COLO829 (cell line): ENCODE measurements at regions not wholly inside any gene's neighbourhood (a gene's known extent, or its start where the extent isn't known, plus 50 kb on each side); places are given as distances from the start of the nearest gene placed in this dataset.

Experiments
- DNase-seq: peaks from one replicate; pipeline ENCODE4 v3.0.0; 2012; ENCODE audit warnings: low spot score

DNA sequence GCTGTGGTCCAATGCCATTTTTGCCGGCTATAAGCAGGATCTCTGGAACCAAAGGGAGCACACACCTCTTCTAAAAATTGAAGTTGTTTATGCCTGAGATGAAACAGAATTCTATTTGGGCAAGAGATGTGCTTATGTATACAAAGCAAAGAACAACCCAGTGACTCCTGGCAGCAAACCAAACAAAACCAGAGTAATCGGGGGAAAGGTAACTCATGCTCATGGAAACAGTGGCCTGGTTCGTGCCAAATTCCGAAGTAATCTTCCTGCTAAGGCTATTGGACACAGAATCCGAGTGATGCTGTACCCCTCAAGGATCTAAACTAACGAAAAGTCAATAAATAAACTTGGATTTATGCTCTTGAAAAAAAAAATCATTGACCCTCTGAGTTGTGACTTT is 178.7 kb downstream of the CEMIP2 start:
- DNase-seq = no peak

DNA sequence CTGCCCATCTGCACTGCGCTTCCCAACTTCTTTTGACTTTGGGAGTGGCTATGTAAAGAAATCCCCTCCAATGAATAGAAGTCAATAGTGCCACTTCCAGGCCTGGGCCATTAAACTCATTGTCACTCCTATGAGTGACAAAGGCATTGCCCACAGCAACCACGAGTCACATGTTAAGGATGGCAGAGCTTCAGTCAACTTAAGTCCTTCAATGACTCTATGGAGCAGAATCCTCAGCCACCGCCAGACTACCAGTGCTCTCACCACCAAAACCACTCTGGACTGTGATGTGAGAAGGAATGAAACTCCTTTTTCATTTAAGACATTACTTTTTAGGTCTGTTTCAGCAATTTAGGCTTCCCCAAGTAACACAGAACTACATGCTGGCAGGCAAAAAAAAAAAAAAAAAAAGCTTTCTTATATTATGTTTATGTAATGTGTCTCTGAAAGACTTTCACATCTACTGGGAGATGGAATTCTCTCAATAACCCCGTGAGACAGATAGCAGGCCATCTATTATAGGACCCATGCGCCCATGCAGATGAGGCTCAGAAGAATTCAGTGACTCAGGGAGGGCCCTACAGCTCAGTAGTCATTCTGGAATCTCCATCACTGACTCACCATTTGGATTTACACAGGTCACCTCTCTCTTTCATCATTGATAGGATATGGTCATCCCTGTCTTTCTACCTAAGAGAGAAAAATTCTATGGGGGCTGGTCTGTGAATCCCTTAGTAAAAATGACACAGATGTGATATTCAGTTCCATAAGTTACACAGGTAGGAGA is 180.5 kb downstream of the CEMIP2 start:
- no peak for DNase-seq

GRCh38 chr9:71583792-71584191 is 184.5 kb downstream of the CEMIP2 start:
- DNase-seq = no peak

DNA sequence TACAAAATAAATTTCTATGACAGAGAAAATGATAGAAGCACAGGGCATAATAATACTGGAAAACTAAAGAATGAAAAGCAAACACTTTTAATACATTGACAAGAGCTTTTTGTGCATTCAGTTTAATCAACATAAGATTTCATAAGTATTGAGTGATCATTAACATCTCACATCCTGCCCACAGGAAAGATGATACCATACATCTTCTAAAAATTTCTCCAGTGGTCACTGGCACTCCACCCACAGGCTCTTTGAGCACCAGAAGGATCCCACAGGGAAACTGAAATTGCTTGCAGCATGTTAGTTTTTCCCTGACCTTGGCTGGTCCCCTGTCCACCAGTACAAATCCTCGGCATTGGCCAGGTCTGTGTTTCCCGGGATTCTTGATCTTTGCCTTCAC is 186.0 kb downstream of the CEMIP2 start:
- DNase-seq = no peak

GRCh38 chr9:71581101-71581500 is 187.2 kb downstream of the CEMIP2 start:
- DNase-seq = no peak

GRCh38 chr9:71571186-71571585 is 197.1 kb downstream of the CEMIP2 start:
- no peak for DNase-seq

GRCh38 chr9:71567890-71568289 is 200.4 kb downstream of the CEMIP2 start:
- no peak for DNase-seq

DNA sequence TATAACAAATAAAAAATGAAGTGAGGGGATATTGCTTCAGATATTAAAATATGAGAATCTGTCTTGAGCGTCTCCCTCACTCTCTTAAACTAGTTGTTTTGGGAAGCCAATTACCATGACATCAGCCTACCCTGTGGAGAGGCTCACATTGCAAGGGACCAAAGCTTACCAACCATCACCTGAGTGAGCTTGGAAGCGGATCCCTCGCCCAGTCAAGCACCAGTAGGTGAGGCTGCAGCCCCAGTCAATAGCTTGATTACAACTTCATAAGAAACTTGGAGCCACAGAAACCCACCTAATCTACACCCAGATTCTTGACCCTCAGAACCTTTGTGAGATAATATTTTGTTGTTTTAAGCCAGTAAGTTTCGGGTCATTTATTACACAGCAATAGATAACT is 206.2 kb downstream of the CEMIP2 start:
- no peak for DNase-seq

- DNase-seq = no peak
These were observed 211.0 kb downstream of the CEMIP2 start for GRCh38 chr9:71557310-71557709.

DNA sequence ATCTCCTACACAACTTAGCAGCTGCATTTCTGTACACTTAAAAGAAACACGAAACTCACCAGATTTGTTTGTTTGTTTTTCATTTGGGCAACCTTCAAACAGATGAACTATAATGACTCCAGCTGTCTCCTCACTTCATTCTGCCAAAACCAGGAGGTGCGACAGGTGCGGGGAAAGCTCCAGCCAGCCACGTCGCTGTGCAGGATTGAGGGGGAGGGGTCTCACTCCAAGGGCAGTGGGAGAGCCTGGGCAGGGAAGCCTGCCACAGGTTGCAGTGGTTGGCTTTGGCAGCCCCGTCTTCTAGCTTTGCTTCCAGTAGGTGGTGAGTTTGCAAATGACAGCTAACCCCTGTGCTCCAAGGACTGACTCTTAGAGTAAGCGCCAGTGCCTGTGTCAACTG is 215.8 kb downstream of the CEMIP2 start:
- no peak for DNase-seq

DNA sequence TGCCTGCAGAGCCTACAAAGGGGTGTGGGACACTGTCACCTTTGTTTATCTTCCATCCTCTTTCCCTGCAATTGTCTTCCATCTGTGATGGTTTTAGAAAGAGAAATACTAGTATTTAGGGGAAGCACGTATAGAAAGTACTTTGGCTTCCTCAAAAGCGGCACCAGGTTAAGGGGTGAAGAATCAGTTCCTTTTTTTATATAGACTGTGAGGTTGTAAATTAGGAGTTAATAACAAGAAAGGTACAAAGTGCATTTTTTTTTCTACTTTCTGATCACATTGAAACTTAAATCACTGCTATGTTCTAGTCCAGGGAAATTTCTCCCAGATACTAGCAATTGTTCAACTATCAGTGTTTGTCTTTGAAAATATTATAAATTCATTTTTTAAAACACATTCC is 219.3 kb downstream of the CEMIP2 start:
- no peak for DNase-seq

DNA sequence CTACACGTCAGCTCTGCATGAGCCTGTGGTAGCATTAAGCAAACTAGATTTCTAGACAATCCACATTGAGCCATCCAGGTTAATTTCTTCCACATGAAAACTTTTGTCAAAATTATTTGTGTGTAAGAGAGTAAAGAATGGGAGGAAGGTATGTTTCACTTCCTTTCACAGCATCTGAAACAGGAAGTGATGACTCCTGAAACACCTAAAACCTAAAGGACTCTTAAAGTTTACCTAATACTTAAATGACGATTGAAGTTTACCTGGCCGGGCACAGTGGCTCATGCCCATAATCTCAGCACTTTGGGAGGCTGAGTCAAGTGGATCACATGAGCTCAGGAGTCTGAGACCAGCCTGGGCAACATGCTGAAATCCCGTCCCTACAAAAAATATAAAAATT is 223.8 kb downstream of the CEMIP2 start:
- DNase-seq = no peak

DNA sequence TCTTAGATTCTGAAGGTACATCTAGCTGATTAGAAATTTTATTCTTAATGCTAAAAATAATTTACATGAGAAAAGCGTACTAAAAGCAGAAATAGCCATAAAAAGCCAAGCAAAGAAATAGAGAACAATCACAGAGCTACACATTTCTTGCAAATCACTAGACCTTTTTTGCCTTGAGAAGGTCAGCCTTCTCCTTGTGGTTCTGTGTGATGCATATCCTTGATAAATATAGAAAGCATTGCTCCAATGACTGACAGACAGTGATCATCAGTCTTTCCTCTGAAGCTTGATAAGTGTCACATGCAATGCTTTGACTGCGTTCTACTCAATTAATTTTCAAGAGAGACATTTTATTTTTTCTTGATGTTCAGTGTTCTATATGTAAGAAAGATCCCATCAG is 226.9 kb downstream of the CEMIP2 start:
- DNase-seq = no peak

DNA sequence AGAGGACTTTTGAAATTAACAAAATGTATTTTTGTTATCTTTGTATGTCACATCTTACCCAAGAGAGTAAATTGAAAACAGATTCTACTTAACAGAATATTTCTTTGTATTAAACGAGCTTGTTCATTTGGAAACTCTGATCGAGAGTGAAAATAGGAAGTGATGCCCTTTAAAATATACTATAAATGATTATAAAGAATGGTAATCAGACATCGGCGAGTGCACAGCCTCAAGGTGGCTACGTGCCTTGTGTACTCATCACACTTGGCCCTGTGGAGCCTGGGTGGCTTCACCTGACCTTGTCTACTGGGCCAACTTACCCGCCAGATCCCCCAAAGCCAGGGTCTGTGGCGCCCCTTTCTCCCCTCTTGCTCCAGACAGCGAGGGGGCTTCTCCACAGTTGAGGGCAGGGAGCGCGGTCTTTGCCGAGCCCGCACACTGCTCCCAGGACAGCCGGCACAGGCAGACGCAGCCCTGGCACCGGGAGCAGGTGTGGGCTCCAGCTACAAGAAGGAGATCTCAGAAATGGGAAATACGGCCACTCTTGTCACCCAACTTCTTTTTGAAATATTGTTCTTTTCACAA is 243.2 kb downstream of the CEMIP2 start:
- no peak for DNase-seq

- DNase-seq = no peak
These were observed 243.8 kb downstream of the CEMIP2 start for GRCh38 chr9:71524516-71524915.

DNA sequence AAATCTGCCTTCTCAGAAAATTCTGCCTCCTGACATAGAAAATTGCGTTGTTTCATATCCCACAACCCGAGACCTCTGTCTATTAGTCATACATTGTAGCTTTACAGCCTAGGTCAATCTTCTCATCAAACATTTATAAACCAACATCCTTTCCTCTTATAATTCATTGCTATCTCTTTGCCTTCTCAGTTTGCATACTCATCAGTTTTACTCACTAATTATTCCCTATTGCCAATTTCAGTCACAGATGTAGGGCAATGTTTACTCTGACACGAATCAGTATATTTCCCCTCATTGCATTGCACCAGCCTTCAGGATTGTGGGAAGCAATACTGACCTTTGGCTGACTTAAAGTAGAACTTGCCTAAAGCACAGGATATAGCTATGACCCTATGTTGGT is 247.2 kb downstream of the CEMIP2 start:
- no peak for DNase-seq

DNA sequence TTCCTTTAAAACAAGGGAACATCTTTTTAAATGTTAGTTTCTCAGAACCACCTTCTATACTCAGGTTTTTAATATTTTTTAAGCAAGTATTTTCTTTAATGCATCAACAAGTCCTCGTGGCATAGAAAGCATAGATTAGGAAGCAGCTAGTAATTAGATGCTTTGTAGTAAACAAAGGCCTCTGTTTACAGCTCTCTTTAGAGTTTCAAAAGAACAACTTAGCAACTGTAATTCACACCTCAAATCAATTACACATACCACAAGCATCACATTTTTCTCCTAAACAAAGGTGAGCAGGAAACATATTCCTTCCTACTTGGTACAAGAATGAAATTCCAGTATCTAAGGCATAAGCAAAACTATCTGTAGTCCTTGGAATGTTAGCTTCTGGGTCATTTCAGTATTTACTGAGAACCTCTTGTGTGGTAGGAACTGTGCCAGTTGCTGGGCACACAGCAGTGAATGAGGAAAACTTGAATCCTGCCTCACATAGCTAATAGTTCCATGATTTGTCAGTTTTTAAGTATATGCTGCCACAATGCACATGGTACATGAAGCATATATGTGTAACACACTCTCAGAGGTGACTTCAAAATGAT is 249.1 kb downstream of the CEMIP2 start:
- no peak for DNase-seq

DNA sequence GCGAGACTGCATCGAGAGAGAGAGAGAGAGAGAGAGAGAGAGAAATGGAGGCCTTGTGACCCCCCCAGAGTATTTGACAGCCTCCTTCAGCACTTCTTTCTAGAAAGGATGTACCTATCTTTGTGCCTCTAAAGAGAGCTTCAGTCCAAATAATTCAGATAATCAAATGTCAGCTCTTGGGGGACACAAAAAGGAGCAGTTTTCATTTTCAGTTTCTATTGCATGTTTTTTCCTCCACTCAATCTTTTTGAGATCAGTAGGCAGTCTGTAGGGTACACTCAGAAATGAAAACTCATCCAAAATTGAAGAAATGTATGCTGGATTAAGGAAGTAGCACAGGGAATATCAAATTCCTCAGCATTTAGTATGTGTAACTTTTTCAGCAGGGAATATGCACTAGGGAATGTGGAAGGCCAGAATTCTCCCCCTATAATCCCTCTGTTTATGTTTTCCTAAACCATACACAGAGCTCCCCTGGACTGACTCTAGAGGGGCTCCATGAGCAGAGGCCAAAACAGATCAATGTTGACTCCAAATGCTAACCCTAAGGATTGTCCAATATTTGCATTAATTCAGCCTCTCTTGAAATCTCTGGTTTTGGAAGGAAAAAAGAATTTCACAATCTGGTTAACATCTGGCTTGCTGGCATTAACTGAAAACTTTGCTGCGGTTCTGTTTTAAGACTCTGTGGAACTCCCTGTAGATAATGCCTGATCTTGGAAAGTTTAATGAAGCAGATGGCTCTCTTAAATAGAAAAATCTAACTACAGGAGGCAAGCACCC is 250.1 kb downstream of the CEMIP2 start:
- peak; percentile 16 for DNase-seq

DNA sequence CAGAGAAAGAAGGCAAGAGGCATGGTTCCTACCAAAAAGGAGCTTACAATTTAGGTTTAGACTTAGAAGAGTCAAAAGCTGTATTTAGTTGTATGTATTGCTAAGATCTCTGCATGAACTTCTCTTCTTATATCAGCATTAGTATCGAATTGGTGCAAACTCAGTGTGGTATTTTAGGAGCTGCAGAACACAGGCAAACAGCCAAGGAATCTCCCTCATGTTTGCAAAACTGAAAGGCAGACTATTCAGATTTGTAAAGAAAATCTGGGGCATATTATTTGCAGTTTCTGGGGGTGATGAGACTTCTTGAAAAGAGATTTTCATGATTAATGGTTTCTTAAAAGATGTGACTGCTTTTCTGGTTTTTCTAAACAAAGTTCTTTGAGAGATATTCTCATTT is 252.7 kb downstream of the CEMIP2 start:
- no peak for DNase-seq

- no peak for DNase-seq
These were observed 253.2 kb downstream of the CEMIP2 start for GRCh38 chr9:71515107-71515506.

GRCh38 chr9:71514344-71514975 is 253.9 kb downstream of the CEMIP2 start:
- DNase-seq = no peak

DNA sequence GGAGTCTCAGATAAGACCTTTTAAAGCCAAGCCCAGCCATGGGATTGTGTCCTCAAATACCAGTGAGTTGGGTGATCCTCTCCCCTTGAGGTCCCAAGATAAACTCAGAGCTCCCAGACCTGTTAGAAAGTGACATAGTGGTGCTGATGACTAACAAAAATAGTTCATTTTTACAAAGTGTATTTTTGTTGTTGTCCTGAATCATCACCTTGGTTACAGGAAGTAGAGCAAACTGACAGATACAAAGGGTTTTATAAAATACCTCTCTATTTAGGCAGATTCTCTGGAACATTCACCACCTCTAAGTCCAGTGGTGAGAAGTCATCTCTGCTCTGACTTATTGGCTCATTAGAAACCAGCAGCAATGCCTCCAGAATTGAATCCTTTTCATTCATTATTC is 259.3 kb downstream of the CEMIP2 start:
- DNase-seq = no peak
